ENCODE measurements at regions not wholly inside any gene's neighbourhood (a gene's known extent, or its start where the extent isn't known, plus 50 kb on each side); places are given as distances from the start of the nearest gene placed in this dataset.

DNA sequence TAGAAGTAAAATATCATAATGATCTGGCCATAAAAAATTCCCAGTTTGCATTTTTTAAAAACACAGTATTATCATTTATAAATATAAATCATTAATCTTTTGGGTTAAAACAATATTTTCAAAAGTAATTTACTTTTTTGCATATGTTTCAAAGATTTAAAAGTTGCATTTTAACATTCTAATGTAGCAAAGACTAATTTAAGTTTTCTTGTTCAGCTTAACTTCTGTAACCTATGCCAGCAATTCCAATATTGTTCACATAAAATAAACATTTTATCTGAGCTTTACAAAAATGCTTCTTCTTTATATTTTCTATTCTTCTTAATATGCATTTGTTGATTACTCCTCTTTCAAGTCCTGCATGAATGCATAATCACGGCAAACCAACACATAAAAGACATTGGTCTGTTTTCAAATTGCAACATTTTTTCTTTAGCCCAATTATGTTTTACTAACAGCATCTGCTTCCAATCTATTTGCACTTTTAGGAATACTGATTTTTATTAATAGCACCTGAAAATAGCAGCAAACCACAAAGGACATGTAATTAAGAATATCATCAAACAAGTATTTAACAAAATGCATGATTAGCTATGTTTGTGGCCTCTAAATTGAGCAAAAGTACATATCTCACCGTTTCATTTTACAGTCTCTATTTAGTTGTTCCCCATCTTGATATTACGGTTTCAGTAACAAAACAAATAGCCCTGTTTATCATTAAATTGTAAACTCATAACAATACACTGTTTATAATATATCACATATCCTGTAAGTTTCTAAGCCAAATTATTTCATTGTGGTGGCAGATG, 286.9 kb upstream of the NFE2L3 start:
- H3K9me3 ChIP-seq (ENCODE audit: insufficient read depth, low read length, severe bottlenecking) = no peaks in the 10 kb centered on the region
- no peak overlapping the region for H3K9ac ChIP-seq (ENCODE audit: low read depth, low read length)
- H3K27me3 ChIP-seq (ENCODE audit: insufficient read depth, low read length, poor library complexity) = peaks cover 23% of the 10 kb centered on the region
- no peaks in the 10 kb centered on the region for H3K36me3 ChIP-seq (ENCODE audit: insufficient read depth, low read length)
- DNase-seq = no peak
- TF ChIP-seq EZH2 (IDR thresholded peaks at IDR 0.05; ENCODE audit: borderline replicate concordance, low read depth, low read length, severe bottlenecking) = no peak
- TF ChIP-seq, protein P1, sequence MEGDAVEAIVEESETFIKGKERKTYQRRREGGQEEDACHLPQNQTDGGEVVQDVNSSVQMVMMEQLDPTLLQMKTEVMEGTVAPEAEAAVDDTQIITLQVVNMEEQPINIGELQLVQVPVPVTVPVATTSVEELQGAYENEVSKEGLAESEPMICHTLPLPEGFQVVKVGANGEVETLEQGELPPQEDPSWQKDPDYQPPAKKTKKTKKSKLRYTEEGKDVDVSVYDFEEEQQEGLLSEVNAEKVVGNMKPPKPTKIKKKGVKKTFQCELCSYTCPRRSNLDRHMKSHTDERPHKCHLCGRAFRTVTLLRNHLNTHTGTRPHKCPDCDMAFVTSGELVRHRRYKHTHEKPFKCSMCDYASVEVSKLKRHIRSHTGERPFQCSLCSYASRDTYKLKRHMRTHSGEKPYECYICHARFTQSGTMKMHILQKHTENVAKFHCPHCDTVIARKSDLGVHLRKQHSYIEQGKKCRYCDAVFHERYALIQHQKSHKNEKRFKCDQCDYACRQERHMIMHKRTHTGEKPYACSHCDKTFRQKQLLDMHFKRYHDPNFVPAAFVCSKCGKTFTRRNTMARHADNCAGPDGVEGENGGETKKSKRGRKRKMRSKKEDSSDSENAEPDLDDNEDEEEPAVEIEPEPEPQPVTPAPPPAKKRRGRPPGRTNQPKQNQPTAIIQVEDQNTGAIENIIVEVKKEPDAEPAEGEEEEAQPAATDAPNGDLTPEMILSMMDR (IDR thresholded peaks at IDR 0.05; ENCODE audit: borderline replicate concordance, extremely low read depth, low read length, poor library complexity, severe bottlenecking) = no peak
- H3K27ac ChIP-seq (ENCODE audit: low read length) = no peak overlapping the region
- no peaks in the 10 kb centered on the region for H3K79me2 ChIP-seq (ENCODE audit: insufficient read depth, low read length)
- H3K4me3 ChIP-seq (ENCODE audit: low read depth in 1 of 2, low read length in 2 of 2) = no peak overlapping the region
- no peak for ATAC-seq (ENCODE audit: insufficient read depth, low read depth)
- no peaks in the 10 kb centered on the region for H3K4me1 ChIP-seq (ENCODE audit: insufficient read depth, low read length)
- H2AFZ ChIP-seq (ENCODE audit: low read depth, low read length) = no peak overlapping the region
- H3K4me2 ChIP-seq (ENCODE audit: insufficient read depth, low read length) = no peak overlapping the region
- H4K20me1 ChIP-seq (ENCODE audit: insufficient read depth, low read length) = no peaks in the 10 kb centered on the region

- no peaks in the 10 kb centered on the region for H3K4me1 ChIP-seq (ENCODE audit: insufficient read depth, low read length)
- H3K4me3 ChIP-seq (ENCODE audit: low read depth in 1 of 2, low read length in 2 of 2) = no peak overlapping the region
- TF ChIP-seq EZH2 (IDR thresholded peaks at IDR 0.05; ENCODE audit: borderline replicate concordance, low read depth, low read length, severe bottlenecking) = no peak
- TF ChIP-seq, protein P1 (IDR thresholded peaks at IDR 0.05; ENCODE audit: borderline replicate concordance, extremely low read depth, low read length, poor library complexity, severe bottlenecking) = no peak
- no peaks in the 10 kb centered on the region for H3K9me3 ChIP-seq (ENCODE audit: insufficient read depth, low read length, severe bottlenecking)
- ATAC-seq (ENCODE audit: insufficient read depth, low read depth) (no peak), DNase-seq (no peak)
- no peaks in the 10 kb centered on the region for H3K36me3 ChIP-seq (ENCODE audit: insufficient read depth, low read length)
- no peak overlapping the region for H3K27ac ChIP-seq (ENCODE audit: low read length)
- H4K20me1 ChIP-seq (ENCODE audit: insufficient read depth, low read length) = no peaks in the 10 kb centered on the region
- no peak overlapping the region for H3K4me2 ChIP-seq (ENCODE audit: insufficient read depth, low read length)
- no peak overlapping the region for H2AFZ ChIP-seq (ENCODE audit: low read depth, low read length)
- H3K79me2 ChIP-seq (ENCODE audit: insufficient read depth, low read length) = no peaks in the 10 kb centered on the region
- H3K9ac ChIP-seq (ENCODE audit: low read depth, low read length) = no peak overlapping the region
- peaks cover 34% of the 10 kb centered on the region for H3K27me3 ChIP-seq (ENCODE audit: insufficient read depth, low read length, poor library complexity)
Observed at GRCh38 chr7:25868509-25868908, 283.5 kb upstream of the NFE2L3 start.

GRCh38 chr7:25870574-25870973, 281.4 kb upstream of the NFE2L3 start:
- Histone ChIP-seq H3K4me2 (ENCODE audit: insufficient read depth, low read length) (no peak overlapping the region), H3K36me3 (ENCODE audit: insufficient read depth, low read length) (no peaks in the 10 kb centered on the region), H3K9ac (ENCODE audit: low read depth, low read length) (no peak overlapping the region), H4K20me1 (ENCODE audit: insufficient read depth, low read length) (no peaks in the 10 kb centered on the region), H3K27me3 (ENCODE audit: insufficient read depth, low read length, poor library complexity) (peaks cover 35% of the 10 kb centered on the region), H3K4me1 (ENCODE audit: insufficient read depth, low read length) (no peaks in the 10 kb centered on the region), H3K4me3 (ENCODE audit: low read depth in 1 of 2, low read length in 2 of 2) (no peak overlapping the region), H3K27ac (ENCODE audit: low read length) (no peak overlapping the region), H3K79me2 (ENCODE audit: insufficient read depth, low read length) (no peaks in the 10 kb centered on the region), H3K9me3 (ENCODE audit: insufficient read depth, low read length, severe bottlenecking) (no peaks in the 10 kb centered on the region), H2AFZ (ENCODE audit: low read depth, low read length) (no peak overlapping the region)
- DNase-seq (no peak), ATAC-seq (ENCODE audit: insufficient read depth, low read depth) (no peak)
- no peak for TF ChIP-seq EZH2 (IDR thresholded peaks at IDR 0.05; ENCODE audit: borderline replicate concordance, low read depth, low read length, severe bottlenecking)
- TF ChIP-seq, protein P1 (IDR thresholded peaks at IDR 0.05; ENCODE audit: borderline replicate concordance, extremely low read depth, low read length, poor library complexity, severe bottlenecking) = no peak
